CD4-positive, CD25-positive, alpha-beta regulatory T cell (primary cell): ENCODE measurements at regions not wholly inside any gene's neighbourhood (a gene's known extent, or its start where the extent isn't known, plus 50 kb on each side); places are given as distances from the start of the nearest gene placed in this dataset.
A peak's percentile ranks its signal among the peaks of the same experiment; 100 is the strongest.

Experiments
- ATAC-seq, 2 donors: fragments of 150-1000 bp; cut with Tn5 transposase; one replicate each; pipeline ENCODE4 v1.10.0; 2021; ENCODE audit warnings: low read depth in 2 of 2, moderate number of reproducible peaks in 2 of 2, moderate library complexity in 1 of 2
- DNase-seq, 3 donors: peaks; one replicate each; pipeline versions ENCODE4 v3.0.0 to v3.0.0-alpha.2; 2012 to 2022; ENCODE audit warnings: mixed read lengths in 1 of 3
- H3K27ac ChIP-seq: one replicate; pipeline ENCODE4 v1.7.0; 2013; ENCODE audit warnings: mild to moderate bottlenecking, low read length; ENCODE audit not compliant: insufficient read depth, poor library complexity, severe bottlenecking
- H3K27me3 ChIP-seq: one replicate; pipeline ENCODE4 v1.7.0; 2013; ENCODE audit warnings: low read length; ENCODE audit not compliant: control insufficient read depth, insufficient read depth
- H3K36me3 ChIP-seq: one replicate; pipeline ENCODE4 v1.7.0; 2013; ENCODE audit warnings: mild to moderate bottlenecking, low read length, moderate library complexity; ENCODE audit not compliant: control insufficient read depth, insufficient read depth
- H3K4me1 ChIP-seq: 2 replicates; pipeline ENCODE4 v1.7.0; 2013; ENCODE audit warnings: mild to moderate bottlenecking, low read length; ENCODE audit not compliant: insufficient read depth, control insufficient read depth, poor library complexity, severe bottlenecking
- H3K4me3 ChIP-seq: one replicate; pipeline ENCODE4 v1.7.0; 2013; ENCODE audit warnings: low read depth, mild to moderate bottlenecking, low read length, moderate library complexity
- H3K9me3 ChIP-seq, 2 experiments: 1 replicate in 1 of 2; 2 replicates in 1 of 2; pipeline ENCODE4 v1.7.0; 2013; ENCODE audit warnings: low read length in 2 of 2, mild to moderate bottlenecking in 1 of 2, moderate library complexity in 1 of 2; ENCODE audit not compliant: control insufficient read depth in 2 of 2
- H3K27ac Mint-ChIP-seq, 3 donors: one replicate each; pipeline ENCODE4 v1.8.0; 2020 to 2022; ENCODE audit warnings: mild to moderate bottlenecking in 3 of 3, mixed read lengths in 3 of 3, moderate library complexity in 2 of 3
- H3K27me3 Mint-ChIP-seq: one replicate; pipeline ENCODE4 v1.8.0; 2022; ENCODE audit warnings: mild to moderate bottlenecking, mixed read lengths
- H3K36me3 Mint-ChIP-seq: one replicate; pipeline ENCODE4 v1.8.0; 2020; ENCODE audit warnings: mixed read lengths
- H3K4me1 Mint-ChIP-seq, 4 donors: one replicate each; pipeline ENCODE4 v1.8.0; 2020 to 2022; ENCODE audit warnings: mixed read lengths in 4 of 4, mild to moderate bottlenecking in 1 of 4
- H3K4me3 Mint-ChIP-seq, 4 donors: one replicate each; pipeline ENCODE4 v1.8.0; 2020 to 2022; ENCODE audit warnings: mild to moderate bottlenecking in 4 of 4, mixed read lengths in 4 of 4, moderate library complexity in 3 of 4
- H3K9me3 Mint-ChIP-seq, 7 donors: one replicate each; pipeline ENCODE4 v1.8.0; 2020 to 2022; ENCODE audit warnings: mixed read lengths in 7 of 7, mild to moderate bottlenecking in 3 of 7, moderate library complexity in 2 of 7

GRCh38 chr18:47591429-47591828 is 339.0 kb downstream of the SMAD2 start:
- H3K4me3 ChIP-seq = no peak overlapping the region
- DNase-seq (peak in 1 of 3 donors; percentile 7), ATAC-seq (no peak)
- H3K27ac ChIP-seq = no peak overlapping the region
- peaks cover 0 to 3% (median under 1%) of the 10 kb centered on the region in 4 donors for H3K4me1 Mint-ChIP-seq
- H3K27ac Mint-ChIP-seq = no peak overlapping the region
- H3K9me3 Mint-ChIP-seq = peaks cover 0 to 5% (median 2%) of the 10 kb centered on the region in 7 donors
- peaks cover 4% of the 10 kb centered on the region for H3K27me3 Mint-ChIP-seq
- H3K4me3 Mint-ChIP-seq = no peak overlapping the region
- no peaks in the 10 kb centered on the region for H3K36me3 ChIP-seq
- H3K27me3 ChIP-seq = no peaks in the 10 kb centered on the region
- no peaks in the 10 kb centered on the region for H3K9me3 ChIP-seq
- H3K4me1 ChIP-seq = no peaks in the 10 kb centered on the region
- no peaks in the 10 kb centered on the region for H3K36me3 Mint-ChIP-seq

GRCh38 chr18:47587587-47587986 is 336.1 kb upstream of the SKOR2 start:
- Mint-ChIP-seq H3K36me3 (no peaks in the 10 kb centered on the region), H3K27ac (no peak overlapping the region), H3K4me1 (peaks cover 0 to 3% (median under 1%) of the 10 kb centered on the region in 4 donors), H3K9me3 (peaks cover 0 to 3% (median 0%) of the 10 kb centered on the region in 7 donors), H3K4me3 (no peak overlapping the region), H3K27me3 (peaks cover 5% of the 10 kb centered on the region)
- no peaks in the 10 kb centered on the region for H3K9me3 ChIP-seq
- no peaks in the 10 kb centered on the region for H3K4me1 ChIP-seq
- no peaks in the 10 kb centered on the region for H3K36me3 ChIP-seq
- H3K27me3 ChIP-seq = no peaks in the 10 kb centered on the region
- ATAC-seq = no peak
- DNase-seq = no peak
- no peak overlapping the region for H3K27ac ChIP-seq
- H3K4me3 ChIP-seq = no peak overlapping the region

- Histone ChIP-seq H3K9me3 (no peaks in the 10 kb centered on the region), H3K4me1 (no peaks in the 10 kb centered on the region), H3K27ac (no peak overlapping the region), H3K36me3 (no peaks in the 10 kb centered on the region), H3K27me3 (no peaks in the 10 kb centered on the region), H3K4me3 (no peak overlapping the region)
- H3K36me3 Mint-ChIP-seq = no peaks in the 10 kb centered on the region
- no peak overlapping the region for H3K27ac Mint-ChIP-seq
- H3K4me3 Mint-ChIP-seq = no peak overlapping the region
- ATAC-seq (no peak), DNase-seq (no peak)
- peaks cover 0 to 3% (median 0%) of the 10 kb centered on the region in 7 donors for H3K9me3 Mint-ChIP-seq
- H3K4me1 Mint-ChIP-seq = peaks cover 0 to 3% (median under 1%) of the 10 kb centered on the region in 4 donors
- peaks cover 5% of the 10 kb centered on the region for H3K27me3 Mint-ChIP-seq
Measured at GRCh38 chr18:47586418-47587070, 335.1 kb upstream of the SKOR2 start.

- Histone ChIP-seq H3K36me3 (no peaks in the 10 kb centered on the region), H3K27me3 (no peaks in the 10 kb centered on the region), H3K9me3 (no peaks in the 10 kb centered on the region), H3K4me1 (no peaks in the 10 kb centered on the region), H3K4me3 (no peak overlapping the region), H3K27ac (no peak overlapping the region)
- Mint-ChIP-seq H3K4me3 (no peak overlapping the region), H3K36me3 (no peaks in the 10 kb centered on the region), H3K4me1 (no peaks in the 10 kb centered on the region), H3K27me3 (peaks cover 5% of the 10 kb centered on the region), H3K9me3 (peaks cover 0 to 3% (median 0%) of the 10 kb centered on the region in 7 donors), H3K27ac (no peak overlapping the region)
- ATAC-seq (no peak), DNase-seq (no peak)
Measured at GRCh38 chr18:47585914-47586313, 334.5 kb upstream of the SKOR2 start.

GRCh38 chr18:47585136-47585535 is 333.7 kb upstream of the SKOR2 start:
- Histone ChIP-seq H3K9me3 (no peaks in the 10 kb centered on the region), H3K4me1 (no peaks in the 10 kb centered on the region), H3K4me3 (no peak overlapping the region), H3K36me3 (no peaks in the 10 kb centered on the region), H3K27me3 (no peaks in the 10 kb centered on the region), H3K27ac (no peak overlapping the region)
- no peak overlapping the region for H3K4me3 Mint-ChIP-seq
- no peaks in the 10 kb centered on the region for H3K4me1 Mint-ChIP-seq
- no peak for ATAC-seq
- peaks cover 0 to 3% (median 0%) of the 10 kb centered on the region in 7 donors for H3K9me3 Mint-ChIP-seq
- DNase-seq = no peak
- peaks cover 5% of the 10 kb centered on the region for H3K27me3 Mint-ChIP-seq
- H3K27ac Mint-ChIP-seq = no peak overlapping the region
- H3K36me3 Mint-ChIP-seq = no peaks in the 10 kb centered on the region

GRCh38 chr18:47582093-47582492 is 330.6 kb upstream of the SKOR2 start:
- H3K27me3 Mint-ChIP-seq = peaks cover 7% of the 10 kb centered on the region
- no peaks in the 10 kb centered on the region for H3K9me3 ChIP-seq
- no peak overlapping the region for H3K27ac Mint-ChIP-seq
- no peak overlapping the region for H3K4me3 Mint-ChIP-seq
- no peaks in the 10 kb centered on the region for H3K4me1 ChIP-seq
- H3K9me3 Mint-ChIP-seq = peaks cover 0 to 3% (median 0%) of the 10 kb centered on the region in 7 donors
- DNase-seq (no peak), ATAC-seq (no peak)
- H3K36me3 Mint-ChIP-seq = no peaks in the 10 kb centered on the region
- no peaks in the 10 kb centered on the region for H3K36me3 ChIP-seq
- H3K4me3 ChIP-seq = no peak overlapping the region
- H3K27me3 ChIP-seq = no peaks in the 10 kb centered on the region
- H3K4me1 Mint-ChIP-seq = no peaks in the 10 kb centered on the region
- H3K27ac ChIP-seq = no peak overlapping the region

GRCh38 chr18:47577520-47577919 is 326.1 kb upstream of the SKOR2 start:
- ATAC-seq (no peak), DNase-seq (no peak)
- Histone ChIP-seq H3K4me3 (no peak overlapping the region), H3K36me3 (no peaks in the 10 kb centered on the region), H3K27me3 (peaks cover 3% of the 10 kb centered on the region), H3K27ac (no peak overlapping the region), H3K9me3 (no peaks in the 10 kb centered on the region), H3K4me1 (no peaks in the 10 kb centered on the region)
- peaks cover 9% of the 10 kb centered on the region for H3K27me3 Mint-ChIP-seq
- no peaks in the 10 kb centered on the region for H3K4me1 Mint-ChIP-seq
- peaks cover 0 to 3% (median 0%) of the 10 kb centered on the region in 7 donors for H3K9me3 Mint-ChIP-seq
- H3K27ac Mint-ChIP-seq = no peak overlapping the region
- H3K36me3 Mint-ChIP-seq = no peaks in the 10 kb centered on the region
- no peak overlapping the region for H3K4me3 Mint-ChIP-seq

- H3K9me3 ChIP-seq = no peaks in the 10 kb centered on the region
- no peak overlapping the region for H3K4me3 Mint-ChIP-seq
- H3K9me3 Mint-ChIP-seq = peaks cover 0 to 3% (median 0%) of the 10 kb centered on the region in 7 donors
- ATAC-seq (no peak), DNase-seq (no peak)
- H3K27ac Mint-ChIP-seq = no peak overlapping the region
- H3K36me3 Mint-ChIP-seq = no peaks in the 10 kb centered on the region
- H3K4me1 ChIP-seq = no peaks in the 10 kb centered on the region
- peaks cover 9% of the 10 kb centered on the region for H3K27me3 Mint-ChIP-seq
- peaks cover 3% of the 10 kb centered on the region for H3K27me3 ChIP-seq
- H3K36me3 ChIP-seq = no peaks in the 10 kb centered on the region
- H3K27ac ChIP-seq = no peak overlapping the region
- no peaks in the 10 kb centered on the region for H3K4me1 Mint-ChIP-seq
- no peak overlapping the region for H3K4me3 ChIP-seq
Measured at GRCh38 chr18:47574966-47575365, 323.5 kb upstream of the SKOR2 start.
